ENCODE measurements at regions not wholly inside any gene's neighbourhood (a gene's known extent, or its start where the extent isn't known, plus 50 kb on each side); places are given as distances from the start of the nearest gene placed in this dataset.
"Not testable (repeated sequence)": the region's sequence is repeated elsewhere in the genome, so short reads cannot be mapped to it uniquely, and the experiment has no call there.

DNA sequence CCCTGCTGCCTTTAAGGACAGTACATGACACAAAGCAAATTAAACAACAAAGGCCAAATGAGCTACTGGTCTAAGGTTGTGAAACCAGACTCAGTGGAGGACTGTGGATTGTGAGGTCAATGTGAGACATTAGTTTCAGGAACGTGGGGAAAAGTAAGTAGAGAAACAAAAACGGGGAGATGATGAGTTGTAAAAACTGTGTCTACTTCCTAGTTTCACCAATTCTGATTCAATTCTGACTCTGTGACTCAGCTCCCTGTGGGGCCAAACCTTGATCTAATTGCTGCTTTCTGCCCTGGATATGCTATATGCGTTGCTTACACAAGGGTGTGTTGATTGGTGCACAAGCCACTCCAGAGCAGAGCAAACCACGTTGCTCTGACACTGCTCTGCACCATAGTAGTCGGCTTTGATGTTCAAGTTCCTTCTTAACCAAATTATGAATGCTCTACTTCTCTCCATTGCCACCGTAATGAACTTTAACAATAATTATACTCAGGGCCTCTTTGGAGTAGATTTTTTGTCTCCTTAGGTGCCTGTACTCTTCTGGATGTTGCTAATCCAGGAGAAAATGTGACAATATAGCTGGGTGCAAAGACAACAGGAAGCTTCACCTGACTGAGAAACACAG, 1640.1 kb upstream of the CELF4 start:
- no peak for DNase-seq

DNA sequence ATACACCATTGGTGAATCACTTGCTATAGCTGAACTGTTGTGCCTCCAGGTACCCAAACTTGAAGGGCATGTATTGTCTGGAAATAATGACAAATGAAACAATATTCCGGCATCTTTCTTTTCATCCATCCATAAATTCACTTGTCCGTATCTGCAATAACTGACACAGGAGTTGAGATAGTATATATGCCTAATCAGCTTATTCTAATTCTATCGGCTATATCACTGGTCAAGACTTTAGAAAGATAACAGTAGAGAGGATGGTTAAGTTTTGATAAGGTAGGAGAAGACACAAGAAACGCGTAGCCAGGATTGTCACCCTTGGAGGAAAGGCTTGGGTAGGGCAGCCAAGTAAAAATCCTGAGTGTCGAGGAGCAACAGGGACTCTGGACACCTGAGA, 1634.6 kb upstream of the CELF4 start:
- DNase-seq = no peak

- no peak for DNase-seq
Measured at GRCh38 chr18:39199231-39199855, 1633.7 kb upstream of the CELF4 start.

DNA sequence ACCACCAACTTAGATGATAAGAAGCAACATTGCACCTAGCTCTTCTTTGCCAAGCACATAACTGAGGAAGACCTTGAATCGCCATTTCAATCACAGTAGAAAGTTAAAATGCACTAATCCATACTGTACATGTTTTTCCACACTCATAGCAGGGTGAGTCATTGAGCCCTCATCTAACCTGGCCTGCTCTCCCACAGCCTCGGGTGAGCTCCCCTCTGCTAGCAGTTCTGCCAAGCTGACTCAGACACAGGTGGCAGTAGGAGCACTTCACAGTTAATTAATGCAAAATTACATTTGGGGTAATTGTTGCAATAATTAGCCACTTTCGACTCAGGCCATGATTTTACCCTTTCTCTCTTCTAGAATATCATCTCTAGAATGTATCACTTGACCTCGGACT, 1632.8 kb upstream of the CELF4 start:
- DNase-seq = peak; percentile 4

DNA sequence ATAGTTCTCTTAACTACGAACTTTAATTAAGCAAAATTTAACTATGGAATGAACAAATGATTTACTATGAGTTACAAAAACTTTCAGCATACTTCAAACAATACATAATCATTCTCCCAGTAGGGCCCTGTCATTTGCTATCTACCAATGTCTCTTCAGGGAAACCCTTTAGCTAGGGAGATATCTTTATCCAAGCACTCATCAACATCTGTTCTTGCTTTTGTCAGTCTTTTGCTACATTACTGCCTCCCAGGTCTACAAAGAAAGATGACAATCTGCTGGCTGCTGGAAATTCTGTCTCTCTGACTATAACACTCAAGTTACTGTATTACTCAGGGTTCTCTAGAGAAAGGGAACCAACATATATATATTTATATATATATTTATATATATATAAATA, 1626.3 kb upstream of the CELF4 start:
- DNase-seq = no peak

- DNase-seq = no peak
Measured at GRCh38 chr18:39191058-39191457, 1625.5 kb upstream of the CELF4 start.

- DNase-seq = no peak
Measured at GRCh38 chr18:39190508-39190907, 1624.9 kb upstream of the CELF4 start.

DNA sequence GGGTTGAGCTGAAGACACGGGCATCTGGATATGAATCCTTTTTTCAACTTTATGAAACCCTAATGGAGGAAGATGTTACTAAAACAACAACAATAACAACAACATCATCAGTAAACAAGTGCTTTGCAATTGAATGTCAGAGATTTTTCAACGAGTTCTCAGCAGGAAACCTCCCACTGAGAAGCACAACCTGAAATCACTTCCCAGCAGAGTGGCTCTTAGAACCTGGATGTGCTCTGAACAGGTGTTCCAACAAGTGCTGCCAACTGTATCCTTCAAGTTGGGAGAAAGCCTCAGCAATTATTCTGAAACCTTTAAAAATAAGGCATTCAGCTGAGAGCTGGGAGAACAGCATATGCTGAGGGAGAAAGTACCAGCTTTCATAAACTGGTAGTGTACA, 1622.7 kb upstream of the CELF4 start:
- no peak for DNase-seq

DNA sequence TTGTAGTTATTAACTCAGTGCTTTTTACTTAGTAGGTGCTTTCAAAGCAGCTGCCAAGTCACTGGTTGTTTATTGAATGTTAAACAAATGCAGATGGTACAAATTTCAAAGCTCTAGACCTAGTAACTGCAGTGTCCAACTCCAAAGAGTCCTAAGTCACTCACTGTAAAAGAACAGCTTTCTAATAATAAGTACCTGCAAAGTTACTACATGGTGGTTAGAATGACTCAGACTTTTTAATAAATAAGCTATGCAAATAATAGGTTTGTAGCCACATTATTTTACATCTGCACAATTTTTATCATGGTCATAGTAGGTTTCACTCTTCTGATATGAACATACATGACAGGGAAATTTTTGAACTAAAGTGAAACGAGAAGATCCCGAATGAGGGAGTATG, 1620.4 kb upstream of the CELF4 start:
- no peak for DNase-seq

GRCh38 chr18:39184176-39184575, 1618.6 kb upstream of the CELF4 start:
- no peak for DNase-seq

- DNase-seq = no peak
Measured at GRCh38 chr18:39178166-39178565, 1612.6 kb upstream of the CELF4 start.

DNA sequence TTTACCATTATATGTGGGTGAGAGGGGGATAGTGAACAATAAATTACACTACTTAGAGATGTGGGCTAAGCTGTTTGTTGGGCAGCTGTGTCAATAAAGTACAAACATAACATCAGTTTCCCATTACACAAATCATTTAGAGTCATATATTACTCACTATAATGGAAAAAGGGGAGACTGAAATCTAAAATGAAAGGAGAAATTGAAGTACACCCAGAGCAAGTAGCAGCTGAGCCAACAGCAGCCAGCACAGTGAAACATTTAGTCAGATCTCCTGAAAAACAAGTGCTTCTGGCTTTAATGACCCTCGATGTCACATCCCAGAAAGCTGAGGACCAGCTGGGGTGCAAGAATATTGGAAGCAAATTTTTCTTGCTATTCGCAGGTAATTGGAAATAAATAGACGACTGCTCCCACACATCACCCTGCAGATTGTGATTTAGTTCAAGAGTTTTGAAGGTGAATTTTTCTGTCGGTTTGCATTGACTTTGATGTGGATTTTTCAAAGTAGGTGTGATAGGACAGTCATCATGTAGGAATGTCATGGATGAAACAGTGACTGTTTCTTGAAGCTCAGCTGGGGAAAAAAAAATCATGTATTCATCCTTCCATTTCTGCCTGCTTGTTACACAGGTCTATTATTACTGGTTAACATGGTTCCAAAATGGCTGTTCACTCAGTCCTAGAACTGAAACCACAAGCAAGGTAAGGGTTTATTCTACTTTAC, 1607.3 kb upstream of the CELF4 start:
- DNase-seq = no peak

DNA sequence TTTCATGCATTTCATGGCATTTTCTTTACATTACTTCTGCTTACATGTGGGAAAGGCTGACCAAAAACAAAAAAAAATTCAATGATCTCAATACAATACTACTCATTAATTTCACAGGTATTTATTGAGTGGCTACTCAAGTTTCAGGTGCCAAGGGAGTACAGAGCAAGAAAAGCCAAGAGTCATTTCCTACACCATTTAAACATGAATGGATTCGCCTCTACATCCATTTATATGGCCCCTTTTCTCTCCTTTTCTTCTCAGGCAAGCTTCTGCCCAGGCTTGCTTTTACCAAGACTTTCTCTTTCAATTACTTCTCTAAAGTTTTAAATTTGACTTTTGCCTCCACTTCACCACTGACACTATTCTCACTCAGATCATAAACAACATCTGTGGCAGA, 1603.1 kb upstream of the CELF4 start:
- DNase-seq = no peak

- no peak for DNase-seq
Measured at GRCh38 chr18:39167990-39168389, 1602.4 kb upstream of the CELF4 start.

DNA sequence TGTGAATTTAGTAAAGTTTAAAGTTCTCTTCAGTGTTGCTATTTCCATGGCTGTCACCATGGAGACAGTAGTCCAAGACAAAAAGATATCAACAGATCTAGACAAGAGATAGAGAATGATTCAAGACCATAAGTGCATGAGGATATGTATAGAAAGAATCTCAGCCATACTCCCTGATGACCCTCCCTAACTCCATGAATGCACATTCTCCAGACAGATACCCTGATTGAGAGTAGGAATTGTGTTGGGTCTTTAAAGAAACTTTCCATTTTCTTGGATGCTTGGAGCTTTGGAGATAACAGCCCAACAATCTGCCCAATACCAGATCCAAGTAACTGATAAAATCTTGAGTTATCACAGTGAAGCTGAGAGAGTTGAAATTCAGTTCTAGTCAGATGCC, 1601.2 kb upstream of the CELF4 start:
- DNase-seq = no peak

GRCh38 chr18:39162013-39162827, 1596.6 kb upstream of the CELF4 start:
- no peak for DNase-seq

GRCh38 chr18:39149211-39149806, 1583.7 kb upstream of the CELF4 start:
- DNase-seq = no peak

GRCh38 chr18:39134255-39134654, 1568.7 kb upstream of the CELF4 start:
- no peak for DNase-seq

DNA sequence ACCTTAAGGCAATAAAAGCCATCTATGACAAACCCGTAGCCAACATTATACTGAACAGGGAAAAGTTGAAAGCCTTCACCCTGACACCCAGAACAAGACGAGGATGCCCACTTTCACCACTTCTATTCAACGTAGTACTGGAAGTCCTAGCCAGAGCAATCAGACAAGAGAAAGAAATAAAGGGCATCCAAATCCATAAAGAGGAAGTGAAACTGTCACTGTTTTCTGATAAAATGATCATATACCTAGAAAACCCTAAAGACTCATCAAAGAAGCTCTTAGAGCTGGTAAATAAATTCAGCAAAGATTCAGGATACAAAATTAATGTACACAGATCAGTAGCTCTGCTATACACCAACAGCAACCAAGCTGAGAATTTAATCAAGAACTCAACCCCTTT, 1561.9 kb upstream of the CELF4 start:
- DNase-seq = not testable (repeated sequence)

GRCh38 chr18:39113790-39114189, 1548.2 kb upstream of the CELF4 start:
- DNase-seq = no peak

DNA sequence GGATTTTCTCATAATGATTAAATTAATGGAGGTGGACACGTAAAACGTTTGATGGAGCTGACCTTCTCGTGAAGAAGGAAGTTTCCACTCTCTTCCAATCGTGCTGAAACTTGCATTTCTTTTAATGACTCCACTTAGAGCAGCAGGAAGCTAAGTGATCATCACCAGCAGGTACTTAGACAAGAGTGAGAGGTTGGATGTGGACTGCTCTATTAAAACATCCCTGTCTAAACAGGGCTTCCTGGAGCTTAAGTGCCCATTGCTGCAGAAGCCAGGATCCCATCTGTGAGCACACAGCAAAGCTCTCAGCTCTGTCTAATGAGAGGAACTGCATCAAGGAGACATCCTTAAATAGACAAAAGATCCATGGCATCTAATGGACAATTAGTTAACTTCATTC, 1539.5 kb upstream of the CELF4 start:
- no peak for DNase-seq

GRCh38 chr18:39072970-39073369, 1507.4 kb upstream of the CELF4 start:
- no peak for DNase-seq

DNA sequence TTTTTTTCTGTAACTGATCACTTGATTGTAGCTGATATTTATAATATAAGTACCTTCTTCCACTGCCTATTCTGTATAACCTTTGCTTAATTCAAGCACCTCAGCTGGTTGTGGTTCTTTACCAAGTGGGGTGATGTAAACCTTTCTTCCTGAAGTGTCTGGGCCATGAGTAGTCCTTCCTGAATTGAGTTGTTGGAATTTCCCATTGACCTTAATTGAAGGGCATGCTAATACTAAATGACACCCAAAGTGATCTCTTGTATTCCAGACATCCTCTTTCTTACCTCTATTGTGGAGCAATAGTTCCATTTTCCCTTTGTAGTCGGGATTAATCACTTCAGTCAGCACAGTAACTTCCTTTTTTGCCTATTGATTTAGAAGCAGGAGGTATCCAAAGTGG, 1496.8 kb upstream of the CELF4 start:
- DNase-seq = no peak
